ENCODE measurements at regions not wholly inside any gene's neighbourhood (a gene's known extent, or its start where the extent isn't known, plus 50 kb on each side); places are given as distances from the start of the nearest gene placed in this dataset.
"Not testable (repeated sequence)": the region's sequence is repeated elsewhere in the genome, so short reads cannot be mapped to it uniquely, and the experiment has no call there.

DNA sequence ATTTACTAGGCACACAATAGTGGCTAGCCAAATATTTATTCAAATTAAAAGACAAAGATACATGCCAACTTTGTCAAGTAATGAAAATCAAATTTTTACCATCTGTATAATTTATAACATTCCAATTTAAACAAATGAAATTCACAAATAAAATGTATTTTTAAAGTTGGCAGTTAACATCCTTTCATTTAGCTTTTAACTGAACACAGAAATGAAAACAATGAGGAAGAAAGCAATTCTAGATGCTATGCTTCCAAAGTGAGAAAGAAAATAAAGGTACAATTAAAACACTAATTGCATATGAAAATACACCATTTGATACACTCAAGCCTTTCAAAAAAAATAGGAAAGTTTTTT is 123.1 kb downstream of the MPP7 start:
- Histone ChIP-seq H3K9ac (ENCODE audit: low read length) (no peak overlapping the region), H3K36me3 (replicated peaks; ENCODE audit: low read depth, low read length) (no peaks in the 10 kb centered on the region), H3K27ac (ENCODE audit: low read length) (no peak overlapping the region), H2AFZ (ENCODE audit: low read depth, low read length) (no peak overlapping the region), H3K9me3 (ENCODE audit: insufficient read depth, low read length) (no peaks in the 10 kb centered on the region), H3K4me1 (ENCODE audit: low read length) (peaks cover 17% of the 10 kb centered on the region), H4K20me1 (ENCODE audit: insufficient read depth, low read length) (no peaks in the 10 kb centered on the region), H3K27me3 (ENCODE audit: low read depth, low read length) (no peaks in the 10 kb centered on the region), H3K4me3 (ENCODE audit: low read length) (no peak overlapping the region), H3K79me2 (ENCODE audit: low read length) (no peaks in the 10 kb centered on the region), H3K4me2 (ENCODE audit: low read length) (no peak overlapping the region)
- no peak for TF ChIP-seq EZH2phosphoT487 (IDR thresholded peaks at IDR 0.05; ENCODE audit: low read depth)
- TF ChIP-seq, protein P1, sequence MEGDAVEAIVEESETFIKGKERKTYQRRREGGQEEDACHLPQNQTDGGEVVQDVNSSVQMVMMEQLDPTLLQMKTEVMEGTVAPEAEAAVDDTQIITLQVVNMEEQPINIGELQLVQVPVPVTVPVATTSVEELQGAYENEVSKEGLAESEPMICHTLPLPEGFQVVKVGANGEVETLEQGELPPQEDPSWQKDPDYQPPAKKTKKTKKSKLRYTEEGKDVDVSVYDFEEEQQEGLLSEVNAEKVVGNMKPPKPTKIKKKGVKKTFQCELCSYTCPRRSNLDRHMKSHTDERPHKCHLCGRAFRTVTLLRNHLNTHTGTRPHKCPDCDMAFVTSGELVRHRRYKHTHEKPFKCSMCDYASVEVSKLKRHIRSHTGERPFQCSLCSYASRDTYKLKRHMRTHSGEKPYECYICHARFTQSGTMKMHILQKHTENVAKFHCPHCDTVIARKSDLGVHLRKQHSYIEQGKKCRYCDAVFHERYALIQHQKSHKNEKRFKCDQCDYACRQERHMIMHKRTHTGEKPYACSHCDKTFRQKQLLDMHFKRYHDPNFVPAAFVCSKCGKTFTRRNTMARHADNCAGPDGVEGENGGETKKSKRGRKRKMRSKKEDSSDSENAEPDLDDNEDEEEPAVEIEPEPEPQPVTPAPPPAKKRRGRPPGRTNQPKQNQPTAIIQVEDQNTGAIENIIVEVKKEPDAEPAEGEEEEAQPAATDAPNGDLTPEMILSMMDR (IDR thresholded peaks at IDR 0.05; ENCODE audit: low read depth, low read length) = no peak

- H3K4me2 ChIP-seq (ENCODE audit: low read length) = peak overlapping the region; percentile 74
- H3K4me1 ChIP-seq (ENCODE audit: low read length) = peaks cover 17% of the 10 kb centered on the region
- no peaks in the 10 kb centered on the region for H3K36me3 ChIP-seq (replicated peaks; ENCODE audit: low read depth, low read length)
- no peak for TF ChIP-seq EZH2phosphoT487 (IDR thresholded peaks at IDR 0.05; ENCODE audit: low read depth)
- TF ChIP-seq, protein P1 (IDR thresholded peaks at IDR 0.05; ENCODE audit: low read depth, low read length) = peak; percentile 61
- H3K79me2 ChIP-seq (ENCODE audit: low read length) = no peaks in the 10 kb centered on the region
- 0 out of 2 replicates have a peak overlapping the region, but pooled peaks have one; percentile 28 for H3K9ac ChIP-seq (ENCODE audit: low read length)
- no peaks in the 10 kb centered on the region for H3K9me3 ChIP-seq (ENCODE audit: insufficient read depth, low read length)
- no peaks in the 10 kb centered on the region for H4K20me1 ChIP-seq (ENCODE audit: insufficient read depth, low read length)
- H3K27ac ChIP-seq (ENCODE audit: low read length) = no peak overlapping the region
- H3K27me3 ChIP-seq (ENCODE audit: low read depth, low read length) = no peaks in the 10 kb centered on the region
- H2AFZ ChIP-seq (ENCODE audit: low read depth, low read length) = peak overlapping the region; percentile 64; the same call in 1 of the 2 replicates
- H3K4me3 ChIP-seq (ENCODE audit: low read length) = peak overlapping the region; percentile 55; the same call in 1 of the 2 replicates
Observed at GRCh38 chr10:28179006-28179742, 123.7 kb downstream of the MPP7 start.

GRCh38 chr10:28177944-28178637 is 124.8 kb downstream of the MPP7 start:
- Histone ChIP-seq H4K20me1 (ENCODE audit: insufficient read depth, low read length) (no peaks in the 10 kb centered on the region), H3K79me2 (ENCODE audit: low read length) (no peaks in the 10 kb centered on the region), H3K9me3 (ENCODE audit: insufficient read depth, low read length) (no peaks in the 10 kb centered on the region), H3K4me3 (ENCODE audit: low read length) (peak overlapping the region; percentile 55), H3K27ac (ENCODE audit: low read length) (peak overlapping the region; percentile 43), H3K9ac (ENCODE audit: low read length) (peak overlapping the region; percentile 28; the same call in 1 of the 2 replicates), H3K36me3 (replicated peaks; ENCODE audit: low read depth, low read length) (no peaks in the 10 kb centered on the region), H3K27me3 (ENCODE audit: low read depth, low read length) (no peaks in the 10 kb centered on the region), H3K4me2 (ENCODE audit: low read length) (peak overlapping the region; percentile 74), H3K4me1 (ENCODE audit: low read length) (peaks cover 17% of the 10 kb centered on the region), H2AFZ (ENCODE audit: low read depth, low read length) (peak overlapping the region; percentile 64)
- TF ChIP-seq EZH2phosphoT487 (IDR thresholded peaks at IDR 0.05; ENCODE audit: low read depth) = no peak
- TF ChIP-seq, protein P1 (IDR thresholded peaks at IDR 0.05; ENCODE audit: low read depth, low read length) = no peak

- not testable (repeated sequence) for H3K27ac ChIP-seq (ENCODE audit: low read length); H3K9ac ChIP-seq (ENCODE audit: low read length); H4K20me1 ChIP-seq (ENCODE audit: insufficient read depth, low read length); H3K4me2 ChIP-seq (ENCODE audit: low read length); H3K36me3 ChIP-seq (replicated peaks; ENCODE audit: low read depth, low read length); H3K27me3 ChIP-seq (ENCODE audit: low read depth, low read length); H3K79me2 ChIP-seq (ENCODE audit: low read length); H3K4me3 ChIP-seq (ENCODE audit: low read length); H2AFZ ChIP-seq (ENCODE audit: low read depth, low read length); H3K9me3 ChIP-seq (ENCODE audit: insufficient read depth, low read length)
- H3K4me1 ChIP-seq (ENCODE audit: low read length) = peaks cover 17% of the 10 kb centered on the region
Observed at GRCh38 chr10:28176498-28176897, 126.4 kb downstream of the MPP7 start.
